ENCODE measurements at regions not wholly inside any gene's neighbourhood (a gene's known extent, or its start where the extent isn't known, plus 50 kb on each side); places are given as distances from the start of the nearest gene placed in this dataset.

- TF ChIP-seq POLR2A (IDR thresholded peaks at IDR 0.05) (no peak), CTCF (IDR thresholded peaks at IDR 0.05) (no peak)
Observed at GRCh38 chr10:57884407-57884806, 383.3 kb downstream of the IPMK start.

All from esophagus squamous epithelium (tissue), 4 donors.